Tibial artery (tissue), 4 donors: ENCODE measurements at regions not wholly inside any gene's neighbourhood (a gene's known extent, or its start where the extent isn't known, plus 50 kb on each side); places are given as distances from the start of the nearest gene placed in this dataset.

Experiments used
- DNase-seq, 2 donors: peaks; one replicate each; pipeline ENCODE4 v3.0.0-alpha.2; 2019
- H3K27ac ChIP-seq, 2 donors: fragments of 200-600 bp; sonication (generic) in 1 of 2; 1 replicate in 1 of 2; 2 replicates in 1 of 2; pipeline ENCODE4 v1.5.1; 2018 to 2019; ENCODE audit warnings: mild to moderate bottlenecking in 1 of 2
- H3K27me3 ChIP-seq, 2 donors: fragments of 200-600 bp; sonication (generic) in 1 of 2; one replicate each; pipeline versions ENCODE4 v1.5.1 to v1.6.0; 2016 to 2019
- H3K36me3 ChIP-seq, 3 donors: fragments of 200-600 bp; sonication (generic) in 2 of 3; one replicate each; pipeline ENCODE4 v1.5.1; 2016 to 2019; ENCODE audit warnings: mild to moderate bottlenecking in 2 of 3
- H3K4me1 ChIP-seq, 4 donors: fragments of 200-600 bp; sonication (generic) in 2 of 4; 1 replicate in 3 of 4; 2 replicates in 1 of 4; pipeline ENCODE4 v1.5.1; 2016 to 2019
- H3K4me3 ChIP-seq, 2 donors: fragments of 200-600 bp; sonication (generic) in 1 of 2; 1 replicate in 1 of 2; 2 replicates in 1 of 2; pipeline ENCODE4 v1.5.1; 2018 to 2019; ENCODE audit warnings: mild to moderate bottlenecking in 2 of 2
- H3K9me3 ChIP-seq, 3 donors: fragments of 200-600 bp; sonication (generic) in 1 of 3; one replicate each; pipeline ENCODE4 v1.5.1; 2016 to 2019
- CTCF ChIP-seq, 2 experiments: fragments of 200-600 bp in 1 of 2; fragments of 450-650 bp in 1 of 2; IDR thresholded peaks; one replicate each; pipeline ENCODE4 v1.5.1; 2017 to 2019; ENCODE audit warnings: antibody characterized with exemption in 2 of 2, mild to moderate bottlenecking in 1 of 2, moderate library complexity in 1 of 2
- intact Hi-C: fragments of 100-400 bp; cut with DNase I; formaldehyde crosslinking; loops from one replicate; pipeline ENCODE4 v1.15.0; 2023; ENCODE audit warnings: low total_unique reads

GRCh38 chr19:31981545-31981944 lies 363.9 kb upstream of the ZNF507 start:
- no peaks in the 10 kb centered on the region for H3K27me3 ChIP-seq
- H3K27ac ChIP-seq = no peak overlapping the region
- peaks cover 0 to 5% (median 0%) of the 10 kb centered on the region in 3 donors for H3K9me3 ChIP-seq
- intact Hi-C loops = no loop called here
- DNase-seq = no peak
- H3K4me1 ChIP-seq = no peaks in the 10 kb centered on the region
- H3K36me3 ChIP-seq = no peaks in the 10 kb centered on the region
- TF ChIP-seq CTCF (IDR thresholded peaks at IDR 0.05) = no peak
- no peak overlapping the region for H3K4me3 ChIP-seq

GRCh38 chr19:31983647-31984046 lies 361.8 kb upstream of the ZNF507 start:
- Histone ChIP-seq H3K36me3 (no peaks in the 10 kb centered on the region), H3K4me3 (no peak overlapping the region), H3K4me1 (no peaks in the 10 kb centered on the region), H3K9me3 (peaks cover 0 to 5% (median 0%) of the 10 kb centered on the region in 3 donors), H3K27ac (no peak overlapping the region), H3K27me3 (no peaks in the 10 kb centered on the region)
- intact Hi-C loops = no loop called here
- TF ChIP-seq CTCF (IDR thresholded peaks at IDR 0.05) = no peak
- no peak for DNase-seq

GRCh38 chr19:31985001-31985605 lies 360.3 kb upstream of the ZNF507 start:
- Histone ChIP-seq H3K27ac (no peak overlapping the region), H3K9me3 (peaks cover 0 to 5% (median 0%) of the 10 kb centered on the region in 3 donors), H3K27me3 (no peaks in the 10 kb centered on the region), H3K4me1 (no peaks in the 10 kb centered on the region), H3K4me3 (no peak overlapping the region), H3K36me3 (no peaks in the 10 kb centered on the region)
- no peak for TF ChIP-seq CTCF (IDR thresholded peaks at IDR 0.05)
- no peak for DNase-seq
- intact Hi-C loops = no loop called here

GRCh38 chr19:31986951-31987350 lies 358.5 kb upstream of the ZNF507 start:
- peaks cover 0 to 5% (median 0%) of the 10 kb centered on the region in 3 donors for H3K9me3 ChIP-seq
- intact Hi-C loops = no loop called here
- H3K36me3 ChIP-seq = no peaks in the 10 kb centered on the region
- no peak overlapping the region for H3K4me3 ChIP-seq
- H3K4me1 ChIP-seq = no peaks in the 10 kb centered on the region
- no peak overlapping the region for H3K27ac ChIP-seq
- TF ChIP-seq CTCF (IDR thresholded peaks at IDR 0.05) = no peak
- H3K27me3 ChIP-seq = no peaks in the 10 kb centered on the region
- no peak for DNase-seq

- Histone ChIP-seq H3K36me3 (no peaks in the 10 kb centered on the region), H3K27me3 (no peaks in the 10 kb centered on the region), H3K9me3 (peaks cover 0 to 5% (median 0%) of the 10 kb centered on the region in 3 donors), H3K4me3 (no peak overlapping the region), H3K4me1 (no peaks in the 10 kb centered on the region), H3K27ac (no peak overlapping the region)
- TF ChIP-seq CTCF (IDR thresholded peaks at IDR 0.05) = no peak
- DNase-seq = no peak
- intact Hi-C loops = no loop called here
Measured at GRCh38 chr19:31988256-31988655, 357.2 kb upstream of the ZNF507 start.
